Esophagus muscularis mucosa (tissue), 4 donors: ENCODE measurements at regions not wholly inside any gene's neighbourhood (a gene's known extent, or its start where the extent isn't known, plus 50 kb on each side); places are given as distances from the start of the nearest gene placed in this dataset.

Experiments used
- DNase-seq: peaks from one replicate; pipeline ENCODE4 v3.0.0-alpha.2; 2017; ENCODE audit errors: extremely low spot score
- H3K27ac ChIP-seq, 4 donors: fragments of 200-600 bp; sonication (generic); replicated peaks in 1 of 4; 1 replicate in 3 of 4; 2 replicates in 1 of 4; pipeline ENCODE4 v1.5.1; 2016 to 2019; ENCODE audit warnings: mild to moderate bottlenecking in 1 of 4
- H3K27me3 ChIP-seq, 4 donors: fragments of 200-600 bp; sonication (generic); one replicate each; pipeline versions ENCODE4 v1.5.1 to v1.6.0; 2016 to 2019
- H3K36me3 ChIP-seq, 4 donors: fragments of 200-600 bp; sonication (generic); one replicate each; pipeline ENCODE4 v1.5.1; 2016 to 2019
- H3K4me1 ChIP-seq, 4 donors: fragments of 200-600 bp; sonication (generic); one replicate each; pipeline ENCODE4 v1.5.1; 2016 to 2019
- H3K4me3 ChIP-seq, 4 donors: fragments of 200-600 bp; sonication (generic); 1 replicate in 2 of 4; 2 replicates in 2 of 4; pipeline ENCODE4 v1.5.1; 2016 to 2019; ENCODE audit warnings: mild to moderate bottlenecking in 4 of 4, moderate library complexity in 1 of 4
- H3K9me3 ChIP-seq, 4 donors: fragments of 200-600 bp; sonication (generic); 1 replicate in 3 of 4; 2 replicates in 1 of 4; pipeline ENCODE4 v1.5.1; 2016 to 2019
- EP300 ChIP-seq: sonication (generic); formaldehyde crosslinking; IDR thresholded peaks from one replicate; pipeline ENCODE4 v1.6.1; 2017; ENCODE audit warnings: antibody characterized with exemption
- POLR2A ChIP-seq: fragments of 450-650 bp; IDR thresholded peaks from one replicate; pipeline ENCODE4 v1.6.1; 2017; ENCODE audit warnings: antibody characterized with exemption, moderate library complexity, mild to moderate bottlenecking, low read depth
- POLR2AphosphoS5 ChIP-seq, 2 donors: sonication (generic); formaldehyde crosslinking; IDR thresholded peaks; one replicate each; pipeline ENCODE4 v1.6.1; 2017; ENCODE audit warnings: antibody characterized with exemption in 2 of 2
- WGBS: methylation state at CpG from one replicate; pipeline ENCODE4 v1.1.5; 2018; 5-methylcytosine and 5-hydroxymethylcytosine counted together
- intact Hi-C: fragments of 100-400 bp; cut with DNase I; formaldehyde crosslinking; loops from one replicate; pipeline ENCODE4 v1.15.1; 2023
- TF ChIP-seq, protein P1 (sequence below), 3 experiments: fragments of 200-600 bp in 2 of 3; fragments of 450-650 bp in 1 of 3; sonication (generic) in 2 of 3; IDR thresholded peaks; one replicate each; pipeline ENCODE4 v1.5.1; 2017 to 2019; ENCODE audit warnings: antibody characterized with exemption in 3 of 3, mild to moderate bottlenecking in 2 of 3, moderate library complexity in 1 of 3

DNA sequence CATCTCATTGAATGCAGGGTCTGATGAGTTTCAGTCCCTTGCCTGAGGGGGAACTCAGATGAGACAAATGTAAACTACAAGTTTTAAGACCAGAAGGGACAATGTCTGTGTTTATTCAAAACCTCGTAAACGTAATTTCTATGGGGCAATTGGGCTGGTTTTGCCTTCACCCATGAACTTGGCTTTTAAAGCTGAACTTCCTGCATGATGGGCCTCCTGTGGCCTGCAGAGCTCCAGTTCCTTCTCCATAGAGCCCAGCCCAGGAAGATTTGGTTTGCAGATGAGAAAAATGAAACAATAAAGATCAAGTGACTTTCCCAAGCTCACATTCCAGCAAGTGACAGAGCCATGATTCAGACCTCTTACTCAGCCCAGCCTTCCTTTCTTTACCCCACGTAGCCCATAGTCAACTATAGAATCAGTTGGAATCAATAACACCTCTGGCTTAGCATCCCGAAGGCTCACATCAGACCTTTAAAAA is 612.3 kb downstream of the UTRN start:
- WGBS: 71% methylated on average over 4 of the region's 4 CpGs
- no peak overlapping the region for H3K4me3 ChIP-seq
- DNase-seq: no peak
- intact Hi-C loops: no loop called here
- H3K27me3 ChIP-seq: no peaks in the 10 kb centered on the region
- no peaks in the 10 kb centered on the region for H3K36me3 ChIP-seq
- peaks cover 0 to 15% (median 12%) of the 10 kb centered on the region in 4 donors for H3K4me1 ChIP-seq
- peaks cover 0 to 11% (median 6%) of the 10 kb centered on the region in 4 donors for H3K9me3 ChIP-seq
- TF ChIP-seq, protein P1, sequence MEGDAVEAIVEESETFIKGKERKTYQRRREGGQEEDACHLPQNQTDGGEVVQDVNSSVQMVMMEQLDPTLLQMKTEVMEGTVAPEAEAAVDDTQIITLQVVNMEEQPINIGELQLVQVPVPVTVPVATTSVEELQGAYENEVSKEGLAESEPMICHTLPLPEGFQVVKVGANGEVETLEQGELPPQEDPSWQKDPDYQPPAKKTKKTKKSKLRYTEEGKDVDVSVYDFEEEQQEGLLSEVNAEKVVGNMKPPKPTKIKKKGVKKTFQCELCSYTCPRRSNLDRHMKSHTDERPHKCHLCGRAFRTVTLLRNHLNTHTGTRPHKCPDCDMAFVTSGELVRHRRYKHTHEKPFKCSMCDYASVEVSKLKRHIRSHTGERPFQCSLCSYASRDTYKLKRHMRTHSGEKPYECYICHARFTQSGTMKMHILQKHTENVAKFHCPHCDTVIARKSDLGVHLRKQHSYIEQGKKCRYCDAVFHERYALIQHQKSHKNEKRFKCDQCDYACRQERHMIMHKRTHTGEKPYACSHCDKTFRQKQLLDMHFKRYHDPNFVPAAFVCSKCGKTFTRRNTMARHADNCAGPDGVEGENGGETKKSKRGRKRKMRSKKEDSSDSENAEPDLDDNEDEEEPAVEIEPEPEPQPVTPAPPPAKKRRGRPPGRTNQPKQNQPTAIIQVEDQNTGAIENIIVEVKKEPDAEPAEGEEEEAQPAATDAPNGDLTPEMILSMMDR (IDR thresholded peaks at IDR 0.05): no peak
- no peak for TF ChIP-seq EP300
- no peak for TF ChIP-seq POLR2AphosphoS5 (IDR thresholded peaks at IDR 0.05)
- TF ChIP-seq POLR2A: no peak
- H3K27ac ChIP-seq: no peak overlapping the region

- no peak overlapping the region for H3K27ac ChIP-seq
- no peaks in the 10 kb centered on the region for H3K27me3 ChIP-seq
- intact Hi-C loops: no loop called here
- no peak for DNase-seq
- TF ChIP-seq EP300 (no peak), POLR2A (no peak), POLR2AphosphoS5 (IDR thresholded peaks at IDR 0.05) (no peak)
- TF ChIP-seq, protein P1 (IDR thresholded peaks at IDR 0.05): no peak
- peaks cover 0 to 15% (median 6%) of the 10 kb centered on the region in 4 donors for H3K9me3 ChIP-seq
- 93% methylated on average over 3 of the region's 3 CpGs for WGBS
- H3K4me1 ChIP-seq: peaks cover 0 to 15% (median 12%) of the 10 kb centered on the region in 4 donors
- no peak overlapping the region for H3K4me3 ChIP-seq
- no peaks in the 10 kb centered on the region for H3K36me3 ChIP-seq
Observed at GRCh38 chr6:144898052-144898689, 613.0 kb downstream of the UTRN start.

GRCh38 chr6:144898741-144899140 is 613.6 kb downstream of the UTRN start:
- Histone ChIP-seq H3K9me3 (peaks cover 0 to 15% (median 6%) of the 10 kb centered on the region in 4 donors), H3K4me1 (peaks cover 0 to 15% (median 12%) of the 10 kb centered on the region in 4 donors), H3K36me3 (no peaks in the 10 kb centered on the region), H3K27me3 (no peaks in the 10 kb centered on the region), H3K4me3 (no peak overlapping the region), H3K27ac (no peak overlapping the region)
- DNase-seq: no peak
- TF ChIP-seq EP300 (no peak), POLR2AphosphoS5 (IDR thresholded peaks at IDR 0.05) (no peak), POLR2A (no peak)
- TF ChIP-seq, protein P1 (IDR thresholded peaks at IDR 0.05): no peak
- intact Hi-C loops: no loop called here
- 97% methylated on average over 1 of the region's 1 CpG for WGBS

DNA sequence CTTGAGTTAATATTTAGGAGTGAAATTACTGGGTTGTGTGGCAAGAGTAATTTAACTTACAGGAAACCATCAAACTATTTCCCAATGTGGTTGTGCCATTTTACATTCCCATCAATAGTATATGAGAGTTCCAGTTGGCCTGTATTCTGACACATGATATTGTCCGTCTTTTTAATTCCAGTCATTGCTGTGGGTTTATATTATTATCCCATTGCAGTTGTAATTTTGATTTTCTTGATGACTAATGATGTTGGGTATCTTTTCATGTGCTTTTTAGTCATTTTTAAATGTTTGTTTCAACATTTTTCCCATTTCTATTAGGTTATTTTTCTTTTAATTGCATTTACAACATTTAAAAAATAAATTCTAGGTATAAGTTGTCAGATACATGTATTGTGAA is 614.0 kb downstream of the UTRN start:
- H3K9me3 ChIP-seq: peaks cover 0 to 15% (median 6%) of the 10 kb centered on the region in 4 donors
- H3K27ac ChIP-seq: no peak overlapping the region
- TF ChIP-seq EP300 (no peak), POLR2AphosphoS5 (IDR thresholded peaks at IDR 0.05) (no peak), POLR2A (no peak)
- TF ChIP-seq, protein P1 (IDR thresholded peaks at IDR 0.05): no peak
- no peaks in the 10 kb centered on the region for H3K36me3 ChIP-seq
- H3K4me3 ChIP-seq: no peak overlapping the region
- intact Hi-C loops: no loop called here
- WGBS: 94% methylated on average over 1 of the region's 1 CpG
- peaks cover 0 to 15% (median 12%) of the 10 kb centered on the region in 4 donors for H3K4me1 ChIP-seq
- H3K27me3 ChIP-seq: no peaks in the 10 kb centered on the region
- no peak for DNase-seq
